Spleen (tissue), 11 donors: ENCODE measurements at regions not wholly inside any gene's neighbourhood (a gene's known extent, or its start where the extent isn't known, plus 50 kb on each side); places are given as distances from the start of the nearest gene placed in this dataset.

Experiments used
- DNase-seq: peaks from one replicate; pipeline ENCODE4 v3.0.0-alpha.2; 2020
- H3K27ac ChIP-seq, 8 donors: fragments of 200-600 bp; sonication (generic) in 7 of 8; 1 replicate in 4 of 8; 2 replicates in 4 of 8; pipeline versions ENCODE4 v1.5.0 to v1.8.0; 2016 to 2021; ENCODE audit warnings: inconsistent platforms in 4 of 8, mild to moderate bottlenecking in 4 of 8, moderate library complexity in 1 of 8
- H3K27me3 ChIP-seq, 7 donors: fragments of 200-600 bp; sonication (generic) in 6 of 7; replicated peaks in 1 of 7; 1 replicate in 4 of 7; 2 replicates in 3 of 7; pipeline versions ENCODE4 v1.5.0 to v1.8.0; 2016 to 2021; ENCODE audit warnings: inconsistent platforms in 3 of 7, mild to moderate bottlenecking in 1 of 7
- H3K36me3 ChIP-seq, 6 donors: fragments of 200-600 bp; sonication (generic) in 5 of 6; 1 replicate in 4 of 6; 2 replicates in 2 of 6; pipeline versions ENCODE4 v1.5.0 to v1.8.0; 2016 to 2021; ENCODE audit warnings: inconsistent platforms in 2 of 6
- H3K4me1 ChIP-seq, 6 donors: fragments of 200-600 bp; sonication (generic) in 5 of 6; 1 replicate in 3 of 6; 2 replicates in 3 of 6; pipeline versions ENCODE4 v1.5.0 to v1.8.0; 2016 to 2021; ENCODE audit warnings: inconsistent platforms in 3 of 6
- H3K4me3 ChIP-seq, 8 donors: fragments of 200-600 bp; sonication (generic) in 7 of 8; 1 replicate in 4 of 8; 2 replicates in 4 of 8; pipeline versions ENCODE4 v1.5.0 to v1.8.0; 2016 to 2021; ENCODE audit warnings: inconsistent platforms in 4 of 8, mild to moderate bottlenecking in 4 of 8, moderate library complexity in 2 of 8
- H3K9me3 ChIP-seq, 8 donors: fragments of 200-600 bp; sonication (generic) in 7 of 8; 1 replicate in 4 of 8; 2 replicates in 4 of 8; pipeline versions ENCODE4 v1.5.0 to v1.8.0; 2016 to 2021; ENCODE audit warnings: inconsistent platforms in 4 of 8
- CTCF ChIP-seq, 11 experiments: fragments of 200-600 bp in 7 of 11; fragments of 450-650 bp in 4 of 11; sonication (generic) in 4 of 11; IDR thresholded peaks in 8 of 11; conservative IDR thresholded peaks in 3 of 11; 1 replicate in 7 of 11; 2 replicates in 4 of 11; pipeline versions ENCODE4 v1.4.0 to v1.8.0; 2016 to 2021; ENCODE audit warnings: antibody characterized with exemption in 11 of 11, inconsistent platforms in 4 of 11, mild to moderate bottlenecking in 1 of 11
- POLR2A ChIP-seq, 3 donors: fragments of 450-650 bp; IDR thresholded peaks; one replicate each; pipeline ENCODE4 v1.5.1; 2017; ENCODE audit warnings: antibody characterized with exemption in 3 of 3, mild to moderate bottlenecking in 1 of 3
- POLR2AphosphoS5 ChIP-seq, 3 donors: sonication (generic); formaldehyde crosslinking; IDR thresholded peaks; one replicate each; pipeline ENCODE4 v1.5.1; 2017; ENCODE audit warnings: antibody characterized with exemption in 3 of 3
- WGBS, 5 donors: extraction: QIAGEN DNeasy Blood & Tissue Kit in 3 of 5; methylation state at CpG; one replicate each; pipeline versions ENCODE4 v1.1.5 to v1.1.7; 2013 to 2018; 5-methylcytosine and 5-hydroxymethylcytosine counted together
- intact Hi-C: fragments of 100-400 bp; cut with DNase I; formaldehyde crosslinking; loops from one replicate; pipeline ENCODE4 v1.15.0; 2023; ENCODE audit warnings: low total_unique reads
- donor health status: healthy with polysubstance abuse.
- donor health status: DM: no; HTN: no; CAD: no; lungs with moderate emphysema.
- donor health status: DM: no; HTN: no; CAD: no.
- donor health status: Bipolar disorder and iron deficiency.
- donor health status: healthy.
- donor health status: DM: no; HTN: no; CAD: no.
- donor health status: DM: yes; HTN: yes; CAD: no.

- no peak for TF ChIP-seq POLR2AphosphoS5 (IDR thresholded peaks at IDR 0.05)
- no peak for DNase-seq
- intact Hi-C loops: no loop called here
- no peaks in the 10 kb centered on the region for H3K36me3 ChIP-seq
- no peak overlapping the region for H3K4me3 ChIP-seq
- no peak overlapping the region for H3K27ac ChIP-seq
- no peaks in the 10 kb centered on the region for H3K9me3 ChIP-seq
- 80 to 95% (median 86%) methylated on average over 4 of the region's 4 CpGs for WGBS, 5 donors
- H3K4me1 ChIP-seq: no peaks in the 10 kb centered on the region
- H3K27me3 ChIP-seq: no peaks in the 10 kb centered on the region
Measured at GRCh38 chr2:216947055-216947454, 87.2 kb upstream of the TNP1 start.

GRCh38 chr2:216944733-216945132, 84.9 kb upstream of the TNP1 start:
- H3K36me3 ChIP-seq: no peaks in the 10 kb centered on the region
- no peak for DNase-seq
- H3K9me3 ChIP-seq: peaks cover 0 to 7% (median 0%) of the 10 kb centered on the region in 8 donors
- no peak overlapping the region for H3K4me3 ChIP-seq
- H3K27me3 ChIP-seq: no peaks in the 10 kb centered on the region
- intact Hi-C loops: no loop called here
- WGBS, 5 donors: 87 to 100% (median 92%) methylated on average over 4 of the region's 4 CpGs
- no peak overlapping the region for H3K27ac ChIP-seq
- TF ChIP-seq POLR2A (IDR thresholded peaks at IDR 0.05) (no peak), POLR2AphosphoS5 (IDR thresholded peaks at IDR 0.05) (no peak), CTCF (IDR thresholded peaks at IDR 0.05 in 8 of 11, conservative IDR thresholded peaks at IDR 0.05 in 3 of 11) (no peak)
- no peaks in the 10 kb centered on the region for H3K4me1 ChIP-seq

DNA sequence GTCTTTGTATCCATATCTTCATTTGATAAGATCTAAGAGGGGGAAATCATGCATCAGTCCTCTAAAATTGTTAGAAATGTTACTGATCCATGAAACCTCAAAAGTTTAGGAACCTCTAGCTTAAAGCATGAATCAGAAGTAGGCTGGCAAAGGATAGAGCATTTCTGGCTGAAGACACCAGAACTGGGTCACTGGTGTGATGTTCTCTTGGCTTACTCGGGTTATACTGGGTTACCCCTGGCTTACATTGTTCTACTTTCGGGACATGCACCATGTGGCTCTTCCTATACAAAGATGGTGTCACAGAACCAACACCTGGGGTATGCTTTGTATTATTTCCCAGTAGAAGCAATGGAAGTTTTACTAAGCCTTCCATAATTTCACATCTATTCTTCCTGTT, 83.2 kb upstream of the TNP1 start:
- Histone ChIP-seq H3K4me1 (no peaks in the 10 kb centered on the region), H3K36me3 (no peaks in the 10 kb centered on the region), H3K27me3 (no peaks in the 10 kb centered on the region), H3K9me3 (peaks cover 0 to 7% (median 0%) of the 10 kb centered on the region in 8 donors), H3K27ac (no peak overlapping the region), H3K4me3 (no peak overlapping the region)
- no peak for TF ChIP-seq CTCF (IDR thresholded peaks at IDR 0.05 in 8 of 11, conservative IDR thresholded peaks at IDR 0.05 in 3 of 11)
- TF ChIP-seq POLR2A (IDR thresholded peaks at IDR 0.05): no peak
- TF ChIP-seq POLR2AphosphoS5 (IDR thresholded peaks at IDR 0.05): no peak
- no peak for DNase-seq
- 87 to 95% (median 90%) methylated on average over 2 of the region's 2 CpGs for WGBS, 5 donors
- intact Hi-C loops: no loop called here

DNA sequence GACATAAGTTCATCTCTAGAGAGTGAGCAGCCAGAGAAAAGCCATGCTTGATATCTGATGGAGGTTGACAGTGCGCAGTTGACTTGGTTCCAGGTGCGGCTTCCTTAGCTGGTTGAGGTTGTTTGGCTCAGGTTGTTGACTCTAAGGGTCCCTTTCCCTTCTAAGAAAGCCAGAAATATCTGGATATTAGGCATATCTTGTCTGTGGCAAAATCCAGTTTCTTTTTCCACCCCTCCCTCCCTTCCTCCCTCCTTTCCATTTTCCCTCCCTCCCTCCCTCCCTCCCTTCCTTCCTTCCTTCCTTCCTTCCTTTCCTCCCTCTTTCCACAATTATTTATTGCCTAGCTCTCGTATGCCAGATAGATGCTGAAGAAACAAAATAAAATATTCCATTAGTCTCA, 82.6 kb upstream of the TNP1 start:
- DNase-seq: no peak
- H3K27me3 ChIP-seq: no peaks in the 10 kb centered on the region
- H3K9me3 ChIP-seq: peaks cover 0 to 7% (median 0%) of the 10 kb centered on the region in 8 donors
- no peak overlapping the region for H3K4me3 ChIP-seq
- H3K36me3 ChIP-seq: no peaks in the 10 kb centered on the region
- no peaks in the 10 kb centered on the region for H3K4me1 ChIP-seq
- no peak overlapping the region for H3K27ac ChIP-seq
- WGBS, 5 donors: 77 to 86% (median 84%) methylated on average over 3 of the region's 3 CpGs
- intact Hi-C loops: no loop called here
- TF ChIP-seq POLR2AphosphoS5 (IDR thresholded peaks at IDR 0.05) (no peak), POLR2A (IDR thresholded peaks at IDR 0.05) (no peak)

DNA sequence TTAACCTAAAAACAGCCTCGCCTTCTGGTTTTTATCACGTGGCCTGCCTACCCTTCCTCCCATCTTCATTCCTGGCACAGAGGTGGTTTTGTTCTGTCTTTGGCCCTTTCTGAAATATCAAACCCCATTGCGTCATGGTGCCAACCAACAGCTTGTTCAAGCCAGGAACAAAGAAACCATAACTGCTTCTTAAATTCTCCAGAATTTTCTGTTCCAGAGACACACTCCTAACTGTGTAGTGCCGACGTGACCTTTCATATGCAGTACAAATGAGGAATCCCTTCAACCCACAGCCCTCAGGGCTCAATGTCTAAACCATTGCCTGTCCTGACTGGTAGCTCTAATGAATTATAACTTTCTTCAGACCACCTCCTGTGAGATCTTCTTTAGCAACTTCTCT, 82.2 kb upstream of the TNP1 start:
- Histone ChIP-seq H3K36me3 (no peaks in the 10 kb centered on the region), H3K9me3 (peaks cover 0 to 7% (median 0%) of the 10 kb centered on the region in 8 donors), H3K27ac (no peak overlapping the region), H3K4me3 (no peak overlapping the region), H3K27me3 (no peaks in the 10 kb centered on the region), H3K4me1 (no peaks in the 10 kb centered on the region)
- intact Hi-C loops: no loop called here
- no peak for DNase-seq
- 87 to 100% (median 92%) methylated on average over 5 of the region's 5 CpGs for WGBS, 5 donors
- TF ChIP-seq POLR2AphosphoS5 (IDR thresholded peaks at IDR 0.05) (no peak), CTCF (IDR thresholded peaks at IDR 0.05 in 8 of 11, conservative IDR thresholded peaks at IDR 0.05 in 3 of 11) (no peak), POLR2A (IDR thresholded peaks at IDR 0.05) (no peak)
